CD14-positive monocyte (primary cell): ENCODE measurements at regions not wholly inside any gene's neighbourhood (a gene's known extent, or its start where the extent isn't known, plus 50 kb on each side); places are given as distances from the start of the nearest gene placed in this dataset.

Experiments
- DNase-seq, 3 donors: peaks; one replicate each; pipeline ENCODE4 v3.0.0-alpha.2; 2011 to 2022
- H2AFZ ChIP-seq: 2 replicates; pipeline ENCODE4 v1.6.0; 2012; ENCODE audit warnings: mild to moderate bottlenecking, low read depth, low read length, inconsistent platforms; ENCODE audit not compliant: insufficient read depth, poor library complexity, severe bottlenecking
- H3K27ac ChIP-seq, 2 donors: 1 replicate in 1 of 2; 2 replicates in 1 of 2; pipeline ENCODE4 v1.5.1; 2012 to 2013; ENCODE audit warnings: low read length in 2 of 2, control low read depth in 1 of 2, inconsistent platforms in 1 of 2, low read depth in 1 of 2, mild to moderate bottlenecking in 1 of 2
- H3K27me3 ChIP-seq, 2 donors: one replicate each; pipeline versions ENCODE4 v1.6.0 to v1.6.1; 2011 to 2013; ENCODE audit warnings: low read length in 2 of 2; ENCODE audit not compliant: control insufficient read depth in 2 of 2, insufficient read depth in 2 of 2
- H3K36me3 ChIP-seq, 2 donors: replicated peaks in 1 of 2; 1 replicate in 1 of 2; 2 replicates in 1 of 2; pipeline versions ENCODE4 v1.5.1 to v1.6.1; 2012 to 2013; ENCODE audit warnings: low read length in 2 of 2, control low read depth in 1 of 2, inconsistent platforms in 1 of 2, mild to moderate bottlenecking in 1 of 2; ENCODE audit not compliant: insufficient read depth in 2 of 2, control insufficient read depth in 1 of 2
- H3K4me1 ChIP-seq, 2 donors: 1 replicate in 1 of 2; 2 replicates in 1 of 2; pipeline versions ENCODE4 v1.5.1 to v1.6.1; 2012 to 2013; ENCODE audit warnings: low read length in 2 of 2, control low read depth in 1 of 2, inconsistent platforms in 1 of 2, mild to moderate bottlenecking in 1 of 2, moderate library complexity in 1 of 2; ENCODE audit not compliant: insufficient read depth in 2 of 2, control insufficient read depth in 1 of 2
- H3K4me2 ChIP-seq: replicated peaks from 2 replicates; pipeline ENCODE3; 2012; ENCODE audit warnings: low read length, moderate library complexity, mild to moderate bottlenecking; ENCODE audit not compliant: poor library complexity, severe bottlenecking; ENCODE audit errors: extremely low read depth
- H3K4me3 ChIP-seq, 3 experiments: fragments of 200-600 bp in 1 of 3; sonication (generic) in 1 of 3; replicated peaks in 1 of 3; 1 replicate in 2 of 3; 2 replicates in 1 of 3; pipeline ENCODE4 v1.5.1; 2011 to 2013; ENCODE audit warnings: low read length in 3 of 3, mild to moderate bottlenecking in 3 of 3, control low read depth in 2 of 3, low read depth in 2 of 3, inconsistent platforms in 1 of 3, moderate library complexity in 1 of 3
- H3K79me2 ChIP-seq: 2 replicates; pipeline ENCODE4 v1.6.0; 2012; ENCODE audit warnings: mild to moderate bottlenecking, control low read depth, inconsistent platforms, low read length, moderate library complexity; ENCODE audit not compliant: insufficient read depth
- H3K9ac ChIP-seq: 2 replicates; pipeline ENCODE4 v1.6.0; 2017; ENCODE audit warnings: low read length, mild to moderate bottlenecking; ENCODE audit not compliant: insufficient read depth, poor library complexity, severe bottlenecking
- H3K9me3 ChIP-seq, 2 donors: replicated peaks in 1 of 2; 1 replicate in 1 of 2; 2 replicates in 1 of 2; pipeline versions ENCODE4 v1.5.1 to v1.6.1; 2012 to 2013; ENCODE audit warnings: low read length in 2 of 2, control low read depth in 1 of 2; ENCODE audit not compliant: control insufficient read depth in 1 of 2, insufficient read depth in 1 of 2
- H4K20me1 ChIP-seq: 2 replicates; pipeline ENCODE4 v1.6.0; 2012; ENCODE audit warnings: mild to moderate bottlenecking, low read length, control low read depth, moderate library complexity; ENCODE audit not compliant: insufficient read depth
- H3K27ac Mint-ChIP-seq, 7 donors: one replicate each; pipeline ENCODE4 v1.8.0; 2020; ENCODE audit warnings: mild to moderate bottlenecking in 7 of 7, mixed read lengths in 7 of 7, moderate library complexity in 6 of 7, inconsistent platforms in 2 of 7
- H3K27me3 Mint-ChIP-seq, 3 donors: one replicate each; pipeline ENCODE4 v1.8.0; 2021 to 2022; ENCODE audit warnings: low read depth in 3 of 3, mild to moderate bottlenecking in 3 of 3, mixed read lengths in 3 of 3, moderate library complexity in 3 of 3, inconsistent platforms in 1 of 3
- H3K36me3 Mint-ChIP-seq, 2 donors: one replicate each; pipeline ENCODE4 v1.8.0; 2020; ENCODE audit warnings: mixed read lengths in 2 of 2, inconsistent platforms in 1 of 2, mild to moderate bottlenecking in 1 of 2
- H3K4me1 Mint-ChIP-seq: one replicate; pipeline ENCODE4 v1.8.0; 2020; ENCODE audit warnings: mild to moderate bottlenecking, mixed read lengths
- H3K4me3 Mint-ChIP-seq, 2 donors: one replicate each; pipeline ENCODE4 v1.8.0; 2020; ENCODE audit warnings: mild to moderate bottlenecking in 2 of 2, mixed read lengths in 2 of 2, moderate library complexity in 1 of 2
- H3K9me3 Mint-ChIP-seq, 7 donors: one replicate each; pipeline ENCODE4 v1.8.0; 2020 to 2022; ENCODE audit warnings: mixed read lengths in 7 of 7, mild to moderate bottlenecking in 6 of 7, moderate library complexity in 6 of 7, inconsistent platforms in 2 of 7
- CTCF ChIP-seq: fragments of 200-600 bp; IDR thresholded peaks from one replicate; pipeline ENCODE4 v1.8.0; 2022; ENCODE audit warnings: antibody characterized with exemption, mild to moderate bottlenecking
- WGBS: methylation state at CpG from one replicate; pipeline ENCODE4 v1.1.5; 2013; ENCODE audit warnings: missing lambda C conversion rate; ENCODE audit not compliant: insufficient coverage; 5-methylcytosine and 5-hydroxymethylcytosine counted together
- intact Hi-C, 2 donors: fragments of 100-400 bp; cut with micrococcal nuclease; formaldehyde crosslinking; loops; one replicate each; pipeline versions ENCODE4 v1.15.0 to v1.15.1; 2023

- no peak overlapping the region for H3K4me3 ChIP-seq
- peaks cover 0 to 3% (median 0%) of the 10 kb centered on the region in 3 donors for H3K27me3 Mint-ChIP-seq
- no peaks in the 10 kb centered on the region for H4K20me1 ChIP-seq
- no peak overlapping the region for H2AFZ ChIP-seq
- no peak for DNase-seq
- peaks cover 0 to 1% (median 0%) of the 10 kb centered on the region in 7 donors for H3K9me3 Mint-ChIP-seq
- H3K9ac ChIP-seq = no peak overlapping the region
- H3K4me3 Mint-ChIP-seq = no peak overlapping the region
- peaks cover 8% of the 10 kb centered on the region for H3K4me1 Mint-ChIP-seq
- intact Hi-C loops = no loop called here
- H3K4me2 ChIP-seq = no peak overlapping the region
- WGBS = 95% methylated on average over 2 of the region's 4 CpGs
- no peaks in the 10 kb centered on the region for H3K36me3 ChIP-seq
- H3K27me3 ChIP-seq = no peaks in the 10 kb centered on the region
- H3K36me3 Mint-ChIP-seq = no peaks in the 10 kb centered on the region
- no peaks in the 10 kb centered on the region for H3K79me2 ChIP-seq
- H3K4me1 ChIP-seq = no peaks in the 10 kb centered on the region
- H3K27ac Mint-ChIP-seq = no peak overlapping the region
- H3K9me3 ChIP-seq = no peaks in the 10 kb centered on the region
- no peak overlapping the region for H3K27ac ChIP-seq
- TF ChIP-seq CTCF = no peak
Measured at GRCh38 chr6:138559143-138559542, 59.8 kb upstream of the NHSL1 start.

DNA sequence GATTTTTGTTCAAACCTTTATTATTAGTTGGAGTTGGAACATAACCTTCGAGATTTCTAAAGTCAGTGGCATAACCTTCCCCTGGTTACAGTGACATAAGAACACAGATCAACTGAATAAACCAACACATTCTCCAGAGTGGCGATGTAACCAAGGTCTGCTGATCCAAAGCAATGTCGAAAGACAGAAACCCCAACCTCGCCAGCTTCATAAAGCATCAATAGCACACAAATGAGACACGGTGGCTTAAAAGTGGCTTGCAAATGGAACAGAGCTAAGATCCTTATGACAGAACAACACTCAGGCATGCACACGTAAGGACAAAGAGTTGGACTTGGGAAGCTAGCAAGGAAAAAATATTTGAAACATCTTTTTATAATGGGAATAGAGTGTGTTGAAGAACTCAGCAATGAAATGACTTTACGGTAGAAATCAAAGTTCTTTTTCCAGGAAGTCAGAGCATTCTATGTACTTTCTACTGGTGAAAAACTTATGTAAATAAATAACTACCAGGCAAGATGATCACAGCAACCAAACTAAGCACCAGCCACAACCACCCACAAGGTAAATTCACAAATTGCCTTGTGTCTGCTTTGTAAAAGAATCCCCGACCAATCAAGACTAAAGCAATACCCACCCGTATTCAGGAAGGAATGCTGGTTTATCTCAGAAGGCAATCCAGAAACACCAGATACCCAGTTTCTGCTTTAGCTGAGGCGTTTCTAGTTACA, 61.0 kb upstream of the NHSL1 start:
- Histone ChIP-seq H3K9ac (no peak overlapping the region), H4K20me1 (no peaks in the 10 kb centered on the region), H3K4me1 (no peaks in the 10 kb centered on the region), H2AFZ (no peak overlapping the region), H3K79me2 (no peaks in the 10 kb centered on the region), H3K4me2 (no peak overlapping the region), H3K9me3 (no peaks in the 10 kb centered on the region), H3K27me3 (no peaks in the 10 kb centered on the region), H3K36me3 (no peaks in the 10 kb centered on the region), H3K4me3 (no peak overlapping the region), H3K27ac (no peak overlapping the region)
- WGBS = 90% methylated on average over 2 of the region's 10 CpGs
- no peak for DNase-seq
- H3K4me1 Mint-ChIP-seq = peaks cover 4% of the 10 kb centered on the region
- no peak for TF ChIP-seq CTCF
- H3K4me3 Mint-ChIP-seq = no peak overlapping the region
- peaks cover 0 to 1% (median 0%) of the 10 kb centered on the region in 7 donors for H3K9me3 Mint-ChIP-seq
- no peaks in the 10 kb centered on the region for H3K36me3 Mint-ChIP-seq
- no peak overlapping the region for H3K27ac Mint-ChIP-seq
- H3K27me3 Mint-ChIP-seq = peaks cover 0 to 3% (median 0%) of the 10 kb centered on the region in 3 donors
- intact Hi-C loops = no loop called here
